Type B pancreatic cell (in vitro differentiated cells): ENCODE measurements at regions not wholly inside any gene's neighbourhood (a gene's known extent, or its start where the extent isn't known, plus 50 kb on each side); places are given as distances from the start of the nearest gene placed in this dataset.

ENCODE experiments used
- DNase-seq: peaks from one replicate; pipeline ENCODE4 v3.0.0; 2021; ENCODE audit warnings: mixed read lengths; ENCODE audit not compliant: unreplicated experiment; ENCODE audit errors: extremely low spot score
- H3K27ac Mint-ChIP-seq: 2 replicates; pipeline ENCODE4 v1.8.0; 2021; ENCODE audit warnings: mild to moderate bottlenecking, mixed read lengths
- H3K27me3 Mint-ChIP-seq: 2 replicates; pipeline ENCODE4 v1.8.0; 2021; ENCODE audit warnings: mixed read lengths
- H3K36me3 Mint-ChIP-seq: 2 replicates; pipeline ENCODE4 v1.8.0; 2021; ENCODE audit warnings: mixed read lengths
- H3K4me1 Mint-ChIP-seq: one replicate; pipeline ENCODE4 v1.8.0; 2021; ENCODE audit warnings: mixed read lengths; ENCODE audit not compliant: unreplicated experiment
- H3K4me3 Mint-ChIP-seq: 2 replicates; pipeline ENCODE4 v1.8.0; 2021; ENCODE audit warnings: mild to moderate bottlenecking, mixed read lengths
- H3K9me3 Mint-ChIP-seq: 2 replicates; pipeline ENCODE4 v1.8.0; 2021; ENCODE audit warnings: mixed read lengths
- CTCF ChIP-seq: fragments of 200-600 bp; sonication (generic); conservative IDR thresholded peaks from 2 replicates; pipeline ENCODE4 v1.5.0; 2021; ENCODE audit warnings: antibody characterized with exemption, mild to moderate bottlenecking

- no peak overlapping the region for H3K4me3 Mint-ChIP-seq
- H3K9me3 Mint-ChIP-seq = no peaks in the 10 kb centered on the region
- H3K27ac Mint-ChIP-seq = no peak overlapping the region
- DNase-seq = no peak
- peaks cover 21% of the 10 kb centered on the region for H3K4me1 Mint-ChIP-seq
- H3K36me3 Mint-ChIP-seq = no peaks in the 10 kb centered on the region
- H3K27me3 Mint-ChIP-seq = no peaks in the 10 kb centered on the region
- TF ChIP-seq CTCF = no peak
Measured at GRCh38 chr20:50260479-50261221, 70.0 kb downstream of the CEBPB start.

- Mint-ChIP-seq H3K9me3 (no peaks in the 10 kb centered on the region), H3K27me3 (no peaks in the 10 kb centered on the region), H3K36me3 (no peaks in the 10 kb centered on the region), H3K4me1 (peaks cover 21% of the 10 kb centered on the region), H3K4me3 (no peak overlapping the region), H3K27ac (no peak overlapping the region)
- no peak for TF ChIP-seq CTCF
- DNase-seq = no peak
Measured at GRCh38 chr20:50261471-50262212, 71.0 kb downstream of the CEBPB start.

- Mint-ChIP-seq H3K9me3 (no peaks in the 10 kb centered on the region), H3K4me3 (no peak overlapping the region), H3K27ac (no peak overlapping the region), H3K36me3 (no peaks in the 10 kb centered on the region), H3K4me1 (peaks cover 17% of the 10 kb centered on the region), H3K27me3 (no peaks in the 10 kb centered on the region)
- no peak for TF ChIP-seq CTCF
- no peak for DNase-seq
Measured at GRCh38 chr20:50263831-50264230, 73.2 kb downstream of the CEBPB start.

- DNase-seq = no peak
- H3K27ac Mint-ChIP-seq = no peak overlapping the region
- no peaks in the 10 kb centered on the region for H3K36me3 Mint-ChIP-seq
- H3K9me3 Mint-ChIP-seq = no peaks in the 10 kb centered on the region
- TF ChIP-seq CTCF = no peak
- H3K27me3 Mint-ChIP-seq = no peaks in the 10 kb centered on the region
- no peak overlapping the region for H3K4me3 Mint-ChIP-seq
- peaks cover 13% of the 10 kb centered on the region for H3K4me1 Mint-ChIP-seq
Measured at GRCh38 chr20:50264534-50265145, 74.0 kb downstream of the CEBPB start.

GRCh38 chr20:50265245-50265946 lies 74.8 kb downstream of the CEBPB start:
- Mint-ChIP-seq H3K4me3 (no peak overlapping the region), H3K9me3 (no peaks in the 10 kb centered on the region), H3K27me3 (no peaks in the 10 kb centered on the region), H3K4me1 (peaks cover 8% of the 10 kb centered on the region), H3K27ac (no peak overlapping the region), H3K36me3 (no peaks in the 10 kb centered on the region)
- DNase-seq = no peak
- TF ChIP-seq CTCF = no peak
